ENCODE measurements at regions not wholly inside any gene's neighbourhood (a gene's known extent, or its start where the extent isn't known, plus 50 kb on each side); places are given as distances from the start of the nearest gene placed in this dataset.
A peak's percentile ranks its signal among the peaks of the same experiment; 100 is the strongest.

GRCh38 chr1:22262583-22262982 lies 119.7 kb upstream of the WNT4 start:
- DNase-seq (ENCODE audit: low spot score): no peak

GRCh38 chr1:22263359-22263758 lies 120.5 kb upstream of the WNT4 start:
- DNase-seq (ENCODE audit: low spot score): no peak

DNA sequence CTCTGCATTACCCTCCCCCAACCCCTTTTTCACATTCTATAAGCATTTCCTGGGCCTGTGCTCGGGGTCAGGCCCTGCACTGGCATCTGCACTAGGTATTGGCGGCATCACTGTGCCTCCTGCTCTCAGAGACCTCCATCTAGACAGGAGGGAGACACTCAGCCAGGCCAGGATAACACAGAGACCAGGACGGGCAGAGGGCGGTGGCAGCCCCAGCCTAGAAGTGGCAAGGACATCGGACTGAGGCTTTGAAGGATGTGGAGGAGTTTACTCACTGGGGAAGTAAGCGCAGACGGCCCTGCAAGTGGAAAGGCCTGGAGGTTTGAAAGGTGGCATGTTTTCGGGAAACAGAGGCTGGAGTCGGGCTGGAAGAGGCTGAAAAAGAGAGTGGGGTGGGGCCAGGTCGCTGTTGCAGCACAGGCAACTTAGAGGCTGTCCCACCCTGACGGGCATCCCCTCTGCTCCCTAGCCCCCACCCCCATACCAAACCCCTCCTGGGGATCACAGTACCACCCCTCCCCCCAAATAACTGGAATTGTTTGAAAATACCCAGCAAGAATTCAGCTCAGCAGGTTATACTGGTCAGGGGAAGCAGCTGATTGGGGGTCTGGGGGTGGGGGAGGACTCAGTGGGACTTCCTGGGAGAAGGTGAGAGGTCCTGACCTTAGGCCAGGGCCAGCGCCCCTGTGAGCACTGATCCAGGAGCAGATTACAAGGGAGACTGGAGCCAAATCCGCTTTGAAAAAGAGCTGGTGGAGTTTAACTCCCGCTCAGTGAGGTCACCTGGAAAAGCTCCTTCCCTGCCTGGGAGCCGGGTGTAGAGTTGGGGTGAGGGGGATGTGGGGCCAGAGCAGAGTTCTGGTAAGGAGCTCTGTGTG lies 121.8 kb upstream of the WNT4 start:
- no peak for DNase-seq (ENCODE audit: low spot score)

- DNase-seq (ENCODE audit: low spot score): no peak
These were observed 123.2 kb upstream of the WNT4 start for GRCh38 chr1:22266141-22266540.

GRCh38 chr1:22267413-22268175 lies 124.7 kb upstream of the WNT4 start:
- DNase-seq (ENCODE audit: low spot score): no peak

- DNase-seq (ENCODE audit: low spot score): no peak
These were observed 125.4 kb upstream of the WNT4 start for GRCh38 chr1:22268327-22268726.

- DNase-seq (ENCODE audit: low spot score): no peak
These were observed 129.2 kb upstream of the WNT4 start for GRCh38 chr1:22271847-22272801.

GRCh38 chr1:22273686-22274681 lies 131.1 kb upstream of the WNT4 start:
- no peak for DNase-seq (ENCODE audit: low spot score)

- no peak for DNase-seq (ENCODE audit: low spot score)
These were observed 132.3 kb upstream of the WNT4 start for GRCh38 chr1:22275167-22275566.

GRCh38 chr1:22275626-22276395 lies 132.9 kb upstream of the WNT4 start:
- DNase-seq (ENCODE audit: low spot score): peak; percentile 76

GRCh38 chr1:22276396-22276748 lies 133.5 kb upstream of the WNT4 start:
- DNase-seq (ENCODE audit: low spot score): no peak

DNA sequence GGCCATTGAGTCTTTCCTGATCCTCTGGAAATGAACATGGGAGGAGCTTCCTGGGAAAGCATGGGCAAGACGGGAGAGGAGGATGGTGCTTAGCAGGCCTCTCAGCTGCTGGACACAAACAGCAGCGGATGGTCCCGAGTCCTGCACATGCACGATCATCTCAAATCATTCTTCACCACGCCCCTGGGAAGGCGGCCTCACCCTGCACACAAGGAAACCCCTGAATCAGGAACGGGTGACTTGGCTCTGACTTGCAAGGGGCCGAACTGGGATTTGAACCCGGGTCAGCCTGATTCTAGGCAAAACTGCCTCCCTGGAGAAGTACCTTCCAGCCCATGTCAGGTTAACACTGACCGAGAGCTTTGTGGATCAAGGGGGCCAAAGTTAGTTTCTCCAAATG lies 134.8 kb upstream of the WNT4 start:
- DNase-seq (ENCODE audit: low spot score): no peak

GRCh38 chr1:22279735-22280134 lies 136.8 kb upstream of the WNT4 start:
- no peak for DNase-seq (ENCODE audit: low spot score)

DNA sequence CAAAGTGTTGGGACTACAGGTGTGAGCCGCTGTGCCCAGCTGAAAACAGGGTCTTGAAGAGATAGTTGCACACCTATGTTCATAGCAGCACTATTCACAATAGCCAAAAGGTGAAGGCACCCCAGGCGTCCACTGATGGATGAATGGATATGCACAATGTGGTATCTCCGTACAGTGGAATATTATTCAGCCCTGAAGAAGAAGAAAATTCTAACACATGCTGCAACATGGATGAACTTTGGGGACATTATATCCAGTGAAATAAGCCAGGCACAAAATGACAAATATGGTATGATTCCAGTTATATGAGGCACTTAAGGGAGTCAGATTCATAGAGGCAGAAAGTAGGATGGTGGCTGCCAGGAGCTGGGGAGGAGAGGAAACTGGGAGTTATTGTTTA lies 137.6 kb upstream of the WNT4 start:
- no peak for DNase-seq (ENCODE audit: low spot score)

DNA sequence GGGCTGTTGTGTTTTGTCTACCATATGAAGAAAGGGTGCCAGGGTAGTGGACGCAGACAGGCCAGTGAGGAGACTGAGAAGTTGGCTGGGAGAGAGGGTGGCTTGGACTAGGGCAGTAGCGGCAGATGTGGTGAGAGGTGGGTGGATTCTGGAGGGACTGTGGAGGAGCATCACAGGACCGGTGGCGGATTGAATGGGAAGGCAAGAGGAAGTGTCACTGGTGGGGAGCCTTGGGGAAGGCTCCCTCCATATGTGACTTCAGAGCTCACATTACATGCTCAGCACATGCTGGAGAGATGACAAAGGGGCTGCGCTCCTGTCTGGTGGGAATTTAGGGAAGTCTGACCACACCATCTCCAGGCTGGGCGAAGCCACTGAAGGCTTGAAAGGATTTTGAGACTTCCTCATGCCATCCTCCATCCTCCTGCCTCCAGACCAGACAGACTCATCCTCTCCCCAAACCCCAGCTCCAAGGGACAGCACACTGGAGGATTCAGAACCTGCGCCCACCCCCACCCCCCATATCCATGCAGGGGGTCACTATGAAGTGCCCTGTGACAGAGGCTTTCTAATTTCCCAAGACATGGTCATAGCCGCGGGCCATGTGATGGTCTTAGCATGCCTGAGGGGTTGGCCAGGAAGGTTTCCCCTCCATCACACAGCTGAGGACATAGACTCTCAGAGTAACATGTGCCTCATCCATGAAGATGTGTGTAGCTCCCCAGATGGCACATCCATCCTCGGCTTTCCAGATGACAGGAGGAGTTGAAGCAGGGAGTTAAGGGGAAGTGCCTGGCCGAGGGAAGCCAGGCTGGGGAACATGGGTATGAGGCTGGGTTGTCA lies 138.8 kb upstream of the WNT4 start:
- no peak for DNase-seq (ENCODE audit: low spot score)

DNA sequence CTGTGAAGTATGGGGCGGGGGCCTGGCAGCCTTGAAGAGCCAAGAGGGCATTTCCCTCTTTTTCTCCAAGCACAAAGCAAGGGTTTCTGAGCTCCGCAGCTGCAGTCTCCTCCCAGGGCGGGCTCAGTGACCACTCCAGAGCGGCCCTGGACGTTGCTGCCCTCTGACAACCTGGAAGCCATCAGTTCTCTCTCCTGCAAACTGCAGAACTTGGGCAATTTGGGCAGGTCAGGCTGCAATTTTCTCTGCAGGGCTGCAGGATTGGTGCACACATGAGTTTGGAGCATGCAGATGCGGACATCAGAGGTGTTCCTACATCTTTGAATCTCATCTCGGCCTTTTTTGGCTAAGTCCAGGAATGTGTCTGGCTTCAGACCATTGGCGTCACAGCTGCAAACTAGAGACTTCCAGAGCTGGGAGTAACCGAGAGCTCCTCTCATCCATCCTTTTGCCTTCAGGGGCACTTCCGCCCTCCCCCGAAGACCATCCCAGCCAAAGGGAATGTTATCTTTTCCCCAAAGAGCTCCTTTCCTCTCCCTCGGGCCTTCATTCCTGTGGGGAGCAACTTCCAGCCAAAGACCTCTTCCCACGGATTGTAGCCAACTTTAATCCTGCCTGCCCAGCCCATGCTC lies 139.6 kb upstream of the WNT4 start:
- DNase-seq (ENCODE audit: low spot score): no peak

DNA sequence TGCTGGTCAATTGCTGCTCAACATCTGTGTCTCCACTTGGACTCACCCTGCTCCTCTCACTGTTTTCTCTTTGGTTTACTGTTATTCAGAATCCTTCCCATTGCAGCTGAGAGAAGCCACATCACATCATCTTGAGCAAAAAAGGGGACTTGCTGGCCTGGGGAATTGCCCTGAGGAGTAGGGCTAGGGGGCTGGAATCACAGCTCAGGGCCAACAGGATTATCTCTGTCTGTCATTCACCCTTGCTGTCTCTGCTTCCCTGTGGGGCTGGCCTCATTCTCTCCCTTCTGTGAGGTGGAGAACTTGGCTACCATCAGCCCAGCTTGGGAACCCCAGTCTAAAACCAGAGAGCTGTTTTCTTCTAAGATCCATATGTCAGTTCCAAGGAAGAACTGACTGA lies 140.7 kb upstream of the WNT4 start:
- no peak for DNase-seq (ENCODE audit: low spot score)

- DNase-seq (ENCODE audit: low spot score): no peak
These were observed 141.3 kb upstream of the WNT4 start for GRCh38 chr1:22284236-22284635.

All from HT-29 (cell line).